ENCODE measurements at regions not wholly inside any gene's neighbourhood (a gene's known extent, or its start where the extent isn't known, plus 50 kb on each side); places are given as distances from the start of the nearest gene placed in this dataset.
"Not testable (repeated sequence)": the region's sequence is repeated elsewhere in the genome, so short reads cannot be mapped to it uniquely, and the experiment has no call there.

DNA sequence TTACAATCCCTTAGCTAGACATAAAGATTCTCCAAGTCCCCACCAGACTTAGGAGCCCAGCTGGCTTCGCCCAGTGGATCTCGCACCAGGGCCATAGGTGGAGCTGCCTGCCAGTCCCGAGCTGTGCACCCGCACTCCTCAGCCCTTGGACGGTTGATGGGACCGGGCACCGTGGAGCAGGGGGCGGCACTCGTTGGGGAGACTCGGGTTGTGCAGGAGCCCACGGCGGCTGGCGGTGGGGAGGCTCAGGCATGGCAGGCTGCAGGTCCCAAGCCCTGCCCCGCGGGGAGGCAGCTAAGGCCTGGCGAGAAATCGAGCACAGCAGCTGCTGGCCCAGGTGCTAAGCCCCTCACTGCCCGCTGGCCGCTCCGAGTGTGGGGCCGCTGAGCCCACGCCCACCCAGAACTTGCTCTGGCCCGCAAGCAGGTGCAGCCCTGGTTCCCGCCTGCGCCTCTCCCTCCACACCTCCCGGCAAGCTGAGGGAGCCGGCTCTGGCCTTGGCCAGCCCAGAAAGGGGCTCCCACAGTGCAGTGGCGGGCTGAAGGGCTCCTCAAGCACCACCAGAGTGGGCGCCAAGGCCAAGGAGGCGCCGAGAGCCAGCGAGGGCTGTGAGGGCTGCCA is 275.0 kb upstream of the PDE3A start:
- DNase-seq, result not testable (repeated sequence)

DNA sequence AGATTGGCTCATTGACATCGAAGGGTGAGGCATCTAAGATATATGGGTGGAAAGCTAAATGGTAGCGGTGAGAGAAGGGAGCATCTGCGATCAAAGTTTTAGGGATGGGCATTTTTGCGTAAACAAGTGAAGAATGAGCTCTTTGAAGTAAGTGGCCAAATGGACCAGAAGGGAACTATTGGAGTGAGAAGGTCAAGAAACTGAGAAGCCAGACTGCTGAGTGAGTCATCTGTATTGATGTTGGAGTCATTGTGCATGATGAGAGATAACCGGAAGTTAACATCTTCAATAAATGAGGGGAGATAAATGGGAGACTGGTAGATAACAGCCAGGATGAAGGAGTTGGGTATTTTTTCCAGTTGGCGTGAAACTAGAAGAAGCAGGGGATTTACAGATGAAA is 271.9 kb upstream of the PDE3A start:
- no peak for DNase-seq

DNA sequence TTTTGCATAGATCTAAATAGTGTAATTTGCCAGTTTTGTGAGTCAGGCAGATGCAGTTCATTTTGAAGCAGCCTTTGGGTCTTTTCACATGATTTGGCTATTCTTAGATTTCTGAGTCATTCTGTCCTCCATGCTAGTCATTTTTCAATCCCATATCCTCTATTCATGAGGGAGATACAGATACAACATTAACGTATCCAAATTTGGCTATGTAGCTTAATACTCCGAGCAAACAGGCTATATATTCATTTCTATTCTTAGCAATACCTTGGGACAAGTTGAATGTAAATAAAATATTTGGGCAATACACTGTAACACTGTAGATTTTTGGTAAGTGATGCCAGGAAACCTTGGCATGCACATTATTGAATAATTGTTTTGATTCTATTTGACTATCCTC is 270.7 kb upstream of the PDE3A start:
- DNase-seq, result no peak

DNA sequence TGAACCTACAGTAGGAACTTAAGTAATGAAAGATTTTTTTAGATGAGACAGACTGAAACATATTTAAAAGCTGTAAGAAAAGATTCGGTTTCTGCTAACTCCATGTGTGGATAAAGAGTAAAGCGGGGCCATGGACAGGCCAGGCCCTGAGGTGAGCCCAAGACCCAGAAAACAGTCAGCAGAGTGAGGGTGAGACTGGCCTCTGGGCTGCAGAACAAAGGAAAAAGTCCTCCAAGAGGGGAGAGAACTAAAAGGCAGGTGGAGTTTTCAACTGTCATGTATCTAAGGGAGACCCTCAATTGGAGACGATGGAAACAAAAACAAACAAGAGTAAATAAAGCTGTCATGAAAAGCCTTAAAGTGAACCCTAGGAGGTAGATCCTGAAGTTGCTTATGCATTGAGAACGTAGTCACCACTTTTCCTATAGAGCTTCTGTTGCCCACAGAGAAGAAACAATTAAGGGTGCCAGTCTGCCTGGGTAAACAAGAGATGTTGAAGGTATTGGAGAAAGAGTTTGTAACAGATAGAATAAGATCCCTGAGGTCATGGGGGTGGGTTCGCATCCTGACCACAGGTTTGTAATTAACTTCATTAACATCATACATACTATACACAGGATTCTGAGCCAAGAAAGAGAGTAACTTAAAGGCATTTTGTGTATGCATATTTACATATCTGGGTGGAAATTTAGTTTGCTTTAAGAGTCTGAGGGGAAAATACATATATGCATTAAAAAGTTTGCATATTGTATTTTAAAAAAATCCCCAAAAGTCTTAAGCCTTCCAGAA is 268.7 kb upstream of the PDE3A start:
- no peak for DNase-seq

DNA sequence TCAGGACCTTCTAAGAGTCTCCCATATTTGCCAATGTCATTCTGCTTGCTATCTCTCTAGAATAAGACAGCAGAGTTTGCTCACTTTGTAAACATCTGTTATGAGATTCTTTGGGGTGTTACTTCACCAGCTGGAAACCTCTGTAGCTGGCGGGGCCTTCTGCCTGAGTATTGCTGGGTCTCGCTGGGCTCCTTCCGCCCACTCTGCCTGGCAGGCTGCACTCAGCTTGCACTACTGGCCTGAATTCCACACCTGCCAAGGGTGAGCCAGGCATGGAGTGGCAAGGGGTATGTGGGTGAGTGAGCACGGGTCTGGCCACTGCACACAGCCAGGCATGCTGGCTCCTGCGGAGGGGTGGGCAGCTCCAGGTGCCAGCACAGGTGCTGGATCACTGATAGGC is 267.3 kb upstream of the PDE3A start:
- no peak for DNase-seq

DNA sequence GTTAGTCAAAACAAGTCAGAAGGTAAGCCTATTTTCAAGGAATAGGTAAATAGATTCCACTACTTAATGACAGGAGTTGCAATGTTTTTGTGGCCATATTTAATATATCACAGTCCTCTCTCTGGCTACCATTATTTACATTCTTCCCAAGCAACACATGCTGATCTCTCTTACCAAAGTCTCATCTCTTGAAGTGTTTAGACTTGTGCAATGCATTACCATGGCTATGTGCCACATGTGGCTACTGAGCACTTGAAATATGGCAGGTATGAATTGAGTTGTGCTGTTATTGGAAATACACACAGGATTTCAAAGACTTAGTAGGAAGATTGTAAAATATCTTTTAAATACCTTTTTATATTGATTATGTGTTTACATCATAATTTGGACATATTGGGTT is 262.4 kb upstream of the PDE3A start:
- no peak for DNase-seq

GRCh38 chr12:20109676-20110075 is 258.7 kb upstream of the PDE3A start:
- DNase-seq, result no peak

DNA sequence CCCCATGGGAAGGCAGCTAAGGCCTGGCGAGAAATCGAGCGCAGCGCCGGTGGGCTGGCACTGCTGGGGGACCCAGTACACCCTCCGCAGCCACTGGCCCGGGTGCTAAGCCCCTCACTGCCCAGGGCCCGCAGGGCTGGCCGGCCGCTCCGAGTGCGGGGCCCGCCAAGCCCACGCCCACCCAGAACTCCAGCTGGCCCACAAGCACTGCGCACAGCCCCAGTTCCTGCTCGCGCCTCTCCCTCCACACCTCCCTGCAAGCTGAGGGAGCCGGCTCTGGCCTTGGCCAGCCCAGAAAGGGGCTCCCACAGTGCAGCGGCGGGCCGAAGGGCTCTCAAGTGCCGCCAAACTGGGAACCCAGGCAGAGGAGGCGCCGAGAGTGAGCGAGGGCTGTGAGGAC is 253.0 kb upstream of the PDE3A start:
- not testable (repeated sequence) for DNase-seq

- DNase-seq, result no peak
These were observed 248.5 kb upstream of the PDE3A start for GRCh38 chr12:20119596-20120402.

DNA sequence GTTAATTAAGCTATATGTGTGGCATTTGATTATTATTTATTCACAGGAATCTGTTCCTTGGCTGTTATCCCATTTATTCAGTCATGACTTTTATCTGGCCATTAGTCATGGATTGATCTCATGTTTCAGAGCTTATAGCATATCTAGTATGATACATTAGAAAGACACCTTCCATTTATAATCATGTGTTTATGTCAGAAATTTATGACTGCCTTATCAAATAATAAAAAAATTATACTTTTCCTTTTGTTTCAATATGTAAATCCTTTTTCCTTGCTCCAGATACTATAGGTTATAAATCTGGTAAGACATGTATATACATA is 248.0 kb upstream of the PDE3A start:
- no peak for DNase-seq

GRCh38 chr12:20122274-20122673 is 246.1 kb upstream of the PDE3A start:
- no peak for DNase-seq

- no peak for DNase-seq
These were observed 244.9 kb upstream of the PDE3A start for GRCh38 chr12:20123465-20123864.

DNA sequence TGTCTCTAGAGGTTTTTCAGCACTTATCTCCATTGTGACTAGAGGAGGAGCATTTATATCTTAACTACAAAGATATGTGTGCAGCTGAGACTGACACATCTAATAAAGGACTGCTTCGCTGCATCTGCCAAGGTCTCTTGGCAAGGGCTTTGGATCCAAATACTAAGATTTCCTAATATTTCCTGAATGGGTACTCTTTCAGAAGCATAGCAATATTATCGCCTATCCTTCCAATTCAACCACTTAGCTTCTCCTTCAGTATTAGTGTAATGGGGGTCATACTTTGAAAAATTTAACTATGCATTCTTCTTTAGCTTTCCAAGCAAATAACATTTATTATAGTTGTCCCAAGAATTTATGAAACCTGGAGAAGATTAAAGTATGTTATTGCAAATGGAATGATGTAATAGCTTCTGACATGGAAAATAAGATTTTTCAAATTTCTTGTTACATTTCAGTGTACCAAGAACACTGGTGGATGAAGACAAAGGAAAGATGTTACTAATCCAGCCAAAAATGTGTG is 243.0 kb upstream of the PDE3A start:
- no peak for DNase-seq

DNA sequence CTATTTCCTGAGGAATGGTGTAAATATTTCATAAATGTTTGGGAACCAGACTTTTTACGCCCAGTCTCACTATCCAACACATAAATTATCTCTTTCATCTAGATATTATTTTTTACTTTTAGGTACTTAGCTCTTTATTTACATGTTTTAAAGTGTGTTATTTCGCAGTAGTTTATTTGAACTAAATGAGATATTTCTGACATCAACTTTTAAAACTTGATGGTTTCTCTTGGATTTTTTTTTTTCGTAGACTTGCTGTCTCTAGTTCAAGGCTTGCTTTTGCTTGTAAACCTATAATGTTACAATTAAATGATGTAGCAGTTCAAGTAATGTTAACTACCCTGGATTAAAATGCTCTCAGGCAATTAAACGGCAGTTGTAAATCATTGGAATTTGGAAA is 241.7 kb upstream of the PDE3A start:
- DNase-seq, result no peak

GRCh38 chr12:20127413-20127812 is 240.9 kb upstream of the PDE3A start:
- DNase-seq, result no peak

- no peak for DNase-seq
These were observed 239.4 kb upstream of the PDE3A start for GRCh38 chr12:20128928-20129327.

GRCh38 chr12:20132818-20133217 is 235.5 kb upstream of the PDE3A start:
- DNase-seq, result no peak

GRCh38 chr12:20134652-20135051 is 233.7 kb upstream of the PDE3A start:
- DNase-seq, result no peak

- no peak for DNase-seq
These were observed 227.6 kb upstream of the PDE3A start for GRCh38 chr12:20140751-20141150.

GRCh38 chr12:20142316-20142715 is 226.0 kb upstream of the PDE3A start:
- no peak for DNase-seq

DNA sequence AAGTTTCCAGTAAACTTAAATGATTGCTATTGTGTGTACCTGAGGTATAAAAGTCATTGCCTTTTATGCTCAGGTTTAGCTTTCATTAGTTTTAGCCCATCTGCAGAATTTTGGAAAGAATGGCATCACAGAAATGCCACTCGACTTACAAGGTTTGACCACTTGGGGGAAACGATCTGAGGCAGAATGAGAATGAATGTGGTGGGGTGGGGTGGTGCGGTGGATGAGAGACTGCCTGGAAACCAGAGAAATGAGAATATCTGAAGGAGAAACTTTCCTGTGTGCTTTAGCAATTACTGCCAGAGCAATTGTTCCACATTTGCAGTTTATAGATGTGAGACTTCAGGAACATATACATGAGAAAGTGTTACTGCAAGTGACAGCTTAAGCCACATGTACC is 225.4 kb upstream of the PDE3A start:
- no peak for DNase-seq

DNA sequence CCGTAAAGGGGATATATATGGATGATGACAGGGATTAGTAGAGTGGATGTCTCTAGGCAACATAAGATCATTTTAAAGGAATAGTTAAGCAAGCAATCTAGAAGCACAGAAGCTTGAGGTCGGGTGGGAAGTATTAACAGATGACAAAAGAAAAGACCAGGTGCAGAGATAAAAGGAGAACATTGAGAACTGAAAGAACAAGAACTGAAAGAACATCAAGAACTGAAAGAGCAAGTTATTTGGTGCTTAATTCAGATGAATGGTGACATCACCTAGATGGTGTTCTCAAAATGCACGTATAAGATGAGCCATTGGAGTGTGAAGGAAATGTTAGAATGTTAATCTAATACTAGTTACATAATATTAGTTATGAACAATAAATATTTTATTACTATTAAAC is 224.0 kb upstream of the PDE3A start:
- DNase-seq, result no peak

- DNase-seq, result no peak
These were observed 220.1 kb upstream of the PDE3A start for GRCh38 chr12:20148241-20148640.

GRCh38 chr12:20150835-20151422 is 217.4 kb upstream of the PDE3A start:
- DNase-seq, result no peak

Measured in stimulated activated CD4-positive, alpha-beta T cell treated with anti-CD3 and anti-CD28 coated beads, Interleukin-1b, Interleukin-23, amount 100 ng/mL, for 48 hours (primary cell).